OCI-LY3 (cell line): ENCODE measurements at regions not wholly inside any gene's neighbourhood (a gene's known extent, or its start where the extent isn't known, plus 50 kb on each side); places are given as distances from the start of the nearest gene placed in this dataset.

Experiments used
- CTCF ChIP-seq: fragments of 200-600, 300-600 bp; sonication (generic); IDR thresholded peaks from 2 replicates; pipeline ENCODE4 v1.5.1; 2014; ENCODE audit warnings: antibody characterized with exemption, low read length, low read depth
- EZH2phosphoT487 ChIP-seq: fragments of 200-600 bp; shearing (Covaris generic); IDR thresholded peaks from 2 replicates; pipeline ENCODE4 v1.6.1; 2018; ENCODE audit warnings: antibody characterized with exemption, mixed run types, low read depth

GRCh38 chr16:66058832-66059231 is 307.7 kb upstream of the CDH5 start:
- no peak for TF ChIP-seq CTCF
- TF ChIP-seq EZH2phosphoT487: no peak
